Fibroblast of villous mesenchyme (primary cell): ENCODE measurements at regions not wholly inside any gene's neighbourhood (a gene's known extent, or its start where the extent isn't known, plus 50 kb on each side); places are given as distances from the start of the nearest gene placed in this dataset.

Experiments used
- DNase-seq: peaks from one replicate; pipeline ENCODE4 v3.0.0-alpha.2; 2010; ENCODE audit warnings: low read depth
- H3K4me3 ChIP-seq: 2 replicates; pipeline ENCODE4 v1.5.1; 2011; ENCODE audit warnings: low read depth, mild to moderate bottlenecking, low read length
- TF ChIP-seq, protein P1 (sequence below): IDR thresholded peaks from 2 replicates; pipeline ENCODE4 v1.5.1; 2012; ENCODE audit warnings: low read depth, mild to moderate bottlenecking, low read length; ENCODE audit not compliant: insufficient read depth

DNA sequence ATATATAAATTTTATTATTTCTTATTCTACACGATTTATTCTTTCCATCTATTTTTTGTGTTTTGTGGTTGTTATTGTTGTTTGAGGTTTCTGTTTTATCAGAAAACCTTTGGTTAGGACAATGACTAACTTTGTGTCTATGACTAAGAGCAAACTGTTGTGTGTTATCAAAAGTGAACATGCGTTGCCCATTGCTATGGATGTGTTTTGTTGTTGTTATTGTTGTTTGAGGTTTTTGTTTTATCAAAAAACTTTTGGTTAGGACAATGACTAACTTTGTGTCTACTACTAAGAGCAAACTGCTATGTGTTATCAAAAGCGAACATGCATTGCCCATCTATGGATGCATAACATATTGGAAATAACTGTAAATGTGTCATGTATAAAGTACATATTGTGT lies 692.3 kb downstream of the SLITRK1 start:
- TF ChIP-seq, protein P1, sequence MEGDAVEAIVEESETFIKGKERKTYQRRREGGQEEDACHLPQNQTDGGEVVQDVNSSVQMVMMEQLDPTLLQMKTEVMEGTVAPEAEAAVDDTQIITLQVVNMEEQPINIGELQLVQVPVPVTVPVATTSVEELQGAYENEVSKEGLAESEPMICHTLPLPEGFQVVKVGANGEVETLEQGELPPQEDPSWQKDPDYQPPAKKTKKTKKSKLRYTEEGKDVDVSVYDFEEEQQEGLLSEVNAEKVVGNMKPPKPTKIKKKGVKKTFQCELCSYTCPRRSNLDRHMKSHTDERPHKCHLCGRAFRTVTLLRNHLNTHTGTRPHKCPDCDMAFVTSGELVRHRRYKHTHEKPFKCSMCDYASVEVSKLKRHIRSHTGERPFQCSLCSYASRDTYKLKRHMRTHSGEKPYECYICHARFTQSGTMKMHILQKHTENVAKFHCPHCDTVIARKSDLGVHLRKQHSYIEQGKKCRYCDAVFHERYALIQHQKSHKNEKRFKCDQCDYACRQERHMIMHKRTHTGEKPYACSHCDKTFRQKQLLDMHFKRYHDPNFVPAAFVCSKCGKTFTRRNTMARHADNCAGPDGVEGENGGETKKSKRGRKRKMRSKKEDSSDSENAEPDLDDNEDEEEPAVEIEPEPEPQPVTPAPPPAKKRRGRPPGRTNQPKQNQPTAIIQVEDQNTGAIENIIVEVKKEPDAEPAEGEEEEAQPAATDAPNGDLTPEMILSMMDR: no peak
- DNase-seq: no peak
- H3K4me3 ChIP-seq: no peak overlapping the region

- peak; percentile 26 for DNase-seq
- TF ChIP-seq, protein P1: no peak
- no peak overlapping the region for H3K4me3 ChIP-seq
Observed at GRCh38 chr13:83184819-83185218, 697.5 kb downstream of the SLITRK1 start.

DNA sequence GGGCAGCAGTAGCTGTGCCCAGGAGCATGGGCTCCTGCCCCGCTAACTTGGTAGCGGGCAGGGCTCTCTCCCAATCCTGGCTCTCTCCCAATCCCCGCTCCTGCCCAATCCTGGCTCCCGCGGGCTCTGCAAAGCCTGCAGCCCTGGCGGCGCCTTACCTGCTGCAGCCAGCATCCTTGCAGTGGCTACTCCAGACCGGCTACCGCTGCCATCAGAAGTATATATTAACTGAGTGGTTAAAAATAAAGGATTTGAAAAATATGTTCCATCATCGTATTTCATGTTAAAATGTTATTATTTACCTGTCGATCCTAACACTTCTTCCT lies 698.2 kb downstream of the SLITRK1 start:
- no peak for DNase-seq
- no peak overlapping the region for H3K4me3 ChIP-seq
- TF ChIP-seq, protein P1: no peak

- no peak for DNase-seq
- H3K4me3 ChIP-seq: no peak overlapping the region
- TF ChIP-seq, protein P1: no peak
Observed at GRCh38 chr13:83183439-83184149, 698.7 kb downstream of the SLITRK1 start.

GRCh38 chr13:83182845-83183244 lies 699.4 kb downstream of the SLITRK1 start:
- TF ChIP-seq, protein P1: no peak
- no peak for DNase-seq
- no peak overlapping the region for H3K4me3 ChIP-seq

DNA sequence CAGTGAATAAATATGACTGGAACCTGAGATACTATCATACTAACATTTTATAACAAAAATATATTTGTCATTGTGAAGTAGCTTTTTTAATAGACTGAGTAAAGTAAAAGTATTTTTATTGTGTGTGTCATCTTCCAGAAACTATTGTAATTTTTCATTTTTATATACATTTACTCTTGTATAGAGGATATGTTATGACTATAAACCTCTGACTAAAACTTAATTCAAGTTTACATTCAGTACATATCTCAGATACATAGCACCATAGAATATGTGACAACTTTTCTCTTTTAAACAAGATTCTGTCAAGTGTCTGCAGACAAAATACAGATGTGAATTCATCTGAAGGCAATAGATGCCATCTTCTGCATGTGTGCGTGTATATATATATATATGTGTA lies 704.3 kb downstream of the SLITRK1 start:
- TF ChIP-seq, protein P1: no peak
- no peak overlapping the region for H3K4me3 ChIP-seq
- DNase-seq: no peak

DNA sequence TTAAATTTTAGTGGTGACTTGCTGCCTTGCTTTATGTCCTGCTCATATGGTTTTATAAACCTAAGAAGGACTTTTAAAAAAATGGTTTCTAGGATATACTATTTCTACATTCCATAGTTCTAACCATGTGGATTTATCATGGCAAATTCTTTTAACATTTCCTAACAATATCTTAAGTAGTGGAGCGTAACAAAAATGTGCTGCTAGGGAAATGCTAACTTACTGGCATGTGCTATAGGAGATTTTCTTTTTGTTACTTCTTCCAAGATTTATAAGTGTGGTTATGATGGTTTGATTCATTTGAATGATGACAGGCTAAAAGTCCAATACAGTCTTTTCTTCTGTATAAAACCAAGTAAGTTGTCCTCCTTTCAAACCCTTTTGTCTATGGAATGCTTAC lies 713.7 kb downstream of the SLITRK1 start:
- TF ChIP-seq, protein P1: no peak
- H3K4me3 ChIP-seq: no peak overlapping the region
- DNase-seq: no peak
